PC-3 (cell line): ENCODE measurements at regions not wholly inside any gene's neighbourhood (a gene's known extent, or its start where the extent isn't known, plus 50 kb on each side); places are given as distances from the start of the nearest gene placed in this dataset.

ENCODE experiments used
- ATAC-seq: fragments of 200-7000 bp; cut with Tn5 transposase; 2 replicates; pipeline ENCODE4 v1.9.1; 2020; ENCODE audit warnings: mild to moderate bottlenecking, moderate library complexity
- BruUV-seq: library from RNA; stranded (reverse); fragments of 400-500 nt; replicated peaks from 2 replicates; lab custom pipeline; 2021; lab: Mats Ljungman, UMichigan
- CTCF ChIA-PET: fragments of 300-600 bp; sonication (Branson Sonifier 250); formaldehyde crosslinking; loops from one replicate; lab custom pipeline; 2022; ENCODE audit warnings: antibody characterized with exemption; lab: Charles Lee
- POLR2A ChIA-PET: fragments of 300-600 bp; sonication (Branson Sonifier 250); formaldehyde crosslinking; loops from one replicate; lab custom pipeline; 2022; ENCODE audit warnings: antibody characterized with exemption; ENCODE audit not compliant: unreplicated experiment; lab: Charles Lee
- DNase-seq: peaks from one replicate; pipeline ENCODE4 v3.0.0-alpha.2; 2015
- H2AFZ ChIP-seq: fragments of 300-600 bp; sonication (generic); 2 replicates; pipeline ENCODE4 v1.6.0; 2016; ENCODE audit warnings: antibody characterized with exemption, low read length
- H3F3A ChIP-seq: fragments of 300-600 bp; sonication (generic); one replicate; pipeline ENCODE4 v1.6.0; 2017; ENCODE audit warnings: antibody characterized with exemption, low read length, control low read depth, mild to moderate bottlenecking; ENCODE audit not compliant: unreplicated experiment
- H3K27ac ChIP-seq: fragments of 300-600 bp; sonication (generic); 2 replicates; pipeline ENCODE4 v1.5.1; 2016; ENCODE audit warnings: mild to moderate bottlenecking, low read length
- H3K27me3 ChIP-seq: fragments of 300-600 bp; sonication (generic); 2 replicates; pipeline ENCODE4 v1.6.1; 2016; ENCODE audit warnings: low read length, mixed read lengths
- H3K36me3 ChIP-seq: fragments of 300-600 bp; sonication (generic); 2 replicates; pipeline ENCODE4 v1.6.1; 2016; ENCODE audit warnings: low read depth, mixed run types, low read length, mixed read lengths
- H3K4me1 ChIP-seq: fragments of 300-600 bp; sonication (generic); 2 replicates; pipeline ENCODE4 v1.5.1; 2016; ENCODE audit warnings: low read length; ENCODE audit not compliant: insufficient read depth
- H3K4me2 ChIP-seq: fragments of 300-600 bp; sonication (generic); 2 replicates; pipeline ENCODE4 v1.6.0; 2016; ENCODE audit warnings: low read length
- H3K4me3 ChIP-seq: fragments of 300-600 bp; sonication (generic); 2 replicates; pipeline ENCODE4 v1.5.1; 2016; ENCODE audit warnings: mild to moderate bottlenecking, low read length, mixed read lengths
- H3K79me2 ChIP-seq: fragments of 300-600 bp; sonication (generic); 2 replicates; pipeline ENCODE4 v1.6.1; 2017; ENCODE audit warnings: low read length, mixed read lengths
- H3K9ac ChIP-seq: fragments of 300-600 bp; sonication (generic); 2 replicates; pipeline ENCODE4 v1.6.0; 2016; ENCODE audit warnings: mild to moderate bottlenecking, low read length
- H3K9me2 ChIP-seq: fragments of 300-600 bp; sonication (generic); replicated peaks from 2 replicates; pipeline ENCODE4 v1.6.1; 2016; ENCODE audit warnings: mixed run types, low read length, mixed read lengths
- H3K9me3 ChIP-seq: fragments of 300-600 bp; sonication (generic); 2 replicates; pipeline ENCODE4 v1.6.1; 2016; ENCODE audit warnings: low read length, mixed read lengths
- H4K20me1 ChIP-seq: fragments of 300-600 bp; sonication (generic); 2 replicates; pipeline ENCODE4 v1.6.1; 2016; ENCODE audit warnings: low read length, mixed read lengths
- EZH2 ChIP-seq: fragments of 300-600 bp; sonication (generic); IDR thresholded peaks from one replicate; pipeline ENCODE4 v1.6.1; 2017; ENCODE audit warnings: antibody characterized with exemption, mild to moderate bottlenecking, low read length; ENCODE audit not compliant: unreplicated experiment
- EZH2phosphoT487 ChIP-seq: fragments of 300-600 bp; sonication (generic); IDR thresholded peaks from 2 replicates; pipeline ENCODE4 v1.6.1; 2018; ENCODE audit warnings: mild to moderate bottlenecking, antibody characterized with exemption, low read length, borderline replicate concordance
- intact Hi-C: fragments of 100-400 bp; cut with micrococcal nuclease; formaldehyde crosslinking; loops from 2 replicates; pipeline ENCODE4 v1.9.0; 2023
- TF ChIP-seq, protein P1 (sequence below): fragments of 300-600 bp; sonication (generic); conservative IDR thresholded peaks from 2 replicates; pipeline ENCODE4 v1.5.1; 2017; ENCODE audit warnings: antibody characterized with exemption, low read depth, mild to moderate bottlenecking, low read length

- CTCF ChIA-PET, result no interaction called here
- intact Hi-C loops, result no loop called here
- Histone ChIP-seq H3K4me1 (no peaks in the 10 kb centered on the region), H3K9ac (no peak overlapping the region), H3K36me3 (no peaks in the 10 kb centered on the region), H3K79me2 (no peaks in the 10 kb centered on the region), H3K4me3 (no peak overlapping the region), H4K20me1 (no peaks in the 10 kb centered on the region), H3K27me3 (peaks cover 23% of the 10 kb centered on the region), H2AFZ (no peak overlapping the region), H3K27ac (no peak overlapping the region), H3K9me3 (no peaks in the 10 kb centered on the region), H3F3A (no peaks in the 10 kb centered on the region), H3K4me2 (no peak overlapping the region), H3K9me2 (no peaks in the 10 kb centered on the region)
- no TSS peak for BruUV-seq
- DNase-seq, result no peak
- POLR2A ChIA-PET, result no interaction called here
- TF ChIP-seq, protein P1, sequence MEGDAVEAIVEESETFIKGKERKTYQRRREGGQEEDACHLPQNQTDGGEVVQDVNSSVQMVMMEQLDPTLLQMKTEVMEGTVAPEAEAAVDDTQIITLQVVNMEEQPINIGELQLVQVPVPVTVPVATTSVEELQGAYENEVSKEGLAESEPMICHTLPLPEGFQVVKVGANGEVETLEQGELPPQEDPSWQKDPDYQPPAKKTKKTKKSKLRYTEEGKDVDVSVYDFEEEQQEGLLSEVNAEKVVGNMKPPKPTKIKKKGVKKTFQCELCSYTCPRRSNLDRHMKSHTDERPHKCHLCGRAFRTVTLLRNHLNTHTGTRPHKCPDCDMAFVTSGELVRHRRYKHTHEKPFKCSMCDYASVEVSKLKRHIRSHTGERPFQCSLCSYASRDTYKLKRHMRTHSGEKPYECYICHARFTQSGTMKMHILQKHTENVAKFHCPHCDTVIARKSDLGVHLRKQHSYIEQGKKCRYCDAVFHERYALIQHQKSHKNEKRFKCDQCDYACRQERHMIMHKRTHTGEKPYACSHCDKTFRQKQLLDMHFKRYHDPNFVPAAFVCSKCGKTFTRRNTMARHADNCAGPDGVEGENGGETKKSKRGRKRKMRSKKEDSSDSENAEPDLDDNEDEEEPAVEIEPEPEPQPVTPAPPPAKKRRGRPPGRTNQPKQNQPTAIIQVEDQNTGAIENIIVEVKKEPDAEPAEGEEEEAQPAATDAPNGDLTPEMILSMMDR, result no peak
- TF ChIP-seq EZH2 (no peak), EZH2phosphoT487 (no peak)
- ATAC-seq, result no peak
Measured at GRCh38 chr2:60226191-60226590, 327.3 kb downstream of the BCL11A start.

DNA sequence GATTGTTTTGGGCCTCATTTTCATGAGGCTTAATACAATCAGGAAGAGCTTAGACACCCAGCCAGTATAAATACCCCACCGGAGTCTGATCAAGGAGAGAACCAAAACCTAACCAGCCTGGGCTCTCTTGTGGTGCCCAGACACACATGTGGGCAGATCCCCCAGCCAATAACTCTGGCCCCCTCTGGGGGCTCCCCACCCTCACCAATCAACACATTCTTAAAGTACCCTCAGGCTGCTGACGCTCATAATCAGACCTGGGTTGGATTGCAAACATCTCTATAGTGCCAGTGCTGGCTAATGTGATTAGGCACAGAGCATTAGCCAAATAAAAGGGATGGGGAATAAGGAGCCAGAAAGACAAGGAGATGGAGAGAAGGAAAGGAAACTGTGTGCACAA is 329.6 kb downstream of the BCL11A start:
- Histone ChIP-seq H3K27me3 (peaks cover 40% of the 10 kb centered on the region), H3K9me3 (no peaks in the 10 kb centered on the region), H3K4me3 (no peak overlapping the region), H3K79me2 (no peaks in the 10 kb centered on the region), H3K36me3 (no peaks in the 10 kb centered on the region), H3K9ac (no peak overlapping the region), H3K27ac (no peak overlapping the region), H3K4me1 (no peaks in the 10 kb centered on the region), H3K4me2 (no peak overlapping the region), H4K20me1 (no peaks in the 10 kb centered on the region), H2AFZ (no peak overlapping the region), H3K9me2 (no peaks in the 10 kb centered on the region), H3F3A (no peaks in the 10 kb centered on the region)
- CTCF ChIA-PET, result no interaction called here
- POLR2A ChIA-PET, result no interaction called here
- ATAC-seq (no peak), DNase-seq (no peak)
- TF ChIP-seq, protein P1, result no peak
- TF ChIP-seq EZH2phosphoT487 (no peak), EZH2 (no peak)
- no TSS peak for BruUV-seq
- intact Hi-C loops, result no loop called here

DNA sequence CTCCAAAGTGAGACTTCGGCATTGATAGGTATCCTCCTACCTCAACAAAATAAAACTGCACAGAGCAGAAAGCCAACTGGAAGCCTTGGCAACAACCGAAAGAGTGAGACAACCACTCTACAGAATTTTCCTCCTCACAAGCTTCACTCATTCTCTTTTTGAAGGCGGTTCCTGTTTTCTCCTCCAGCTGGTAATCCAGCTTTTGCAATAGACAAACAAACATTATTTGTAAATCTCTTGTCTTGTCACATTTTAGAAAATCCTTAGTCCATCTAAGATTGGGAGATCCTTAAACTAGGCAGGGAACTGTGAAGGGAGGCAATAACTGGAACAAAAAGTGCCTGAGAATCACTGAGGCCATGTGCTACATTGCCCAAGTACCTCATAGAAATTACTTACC is 332.4 kb downstream of the BCL11A start:
- POLR2A ChIA-PET, result no interaction called here
- intact Hi-C loops, result no loop called here
- no peaks in the 10 kb centered on the region for H3K79me2 ChIP-seq
- H3K27me3 ChIP-seq, result peaks cover 43% of the 10 kb centered on the region
- ATAC-seq (no peak), DNase-seq (no peak)
- no peaks in the 10 kb centered on the region for H4K20me1 ChIP-seq
- H3K27ac ChIP-seq, result no peak overlapping the region
- no peak overlapping the region for H2AFZ ChIP-seq
- H3K9me3 ChIP-seq, result no peaks in the 10 kb centered on the region
- no peak overlapping the region for H3K4me2 ChIP-seq
- no TSS peak for BruUV-seq
- H3K36me3 ChIP-seq, result no peaks in the 10 kb centered on the region
- no peak overlapping the region for H3K9ac ChIP-seq
- H3F3A ChIP-seq, result no peaks in the 10 kb centered on the region
- no peak overlapping the region for H3K4me3 ChIP-seq
- CTCF ChIA-PET, result no interaction called here
- H3K9me2 ChIP-seq, result no peaks in the 10 kb centered on the region
- TF ChIP-seq, protein P1, result no peak
- TF ChIP-seq EZH2phosphoT487 (no peak), EZH2 (no peak)
- no peaks in the 10 kb centered on the region for H3K4me1 ChIP-seq
